ENCODE measurements at regions not wholly inside any gene's neighbourhood (a gene's known extent, or its start where the extent isn't known, plus 50 kb on each side); places are given as distances from the start of the nearest gene placed in this dataset.

DNA sequence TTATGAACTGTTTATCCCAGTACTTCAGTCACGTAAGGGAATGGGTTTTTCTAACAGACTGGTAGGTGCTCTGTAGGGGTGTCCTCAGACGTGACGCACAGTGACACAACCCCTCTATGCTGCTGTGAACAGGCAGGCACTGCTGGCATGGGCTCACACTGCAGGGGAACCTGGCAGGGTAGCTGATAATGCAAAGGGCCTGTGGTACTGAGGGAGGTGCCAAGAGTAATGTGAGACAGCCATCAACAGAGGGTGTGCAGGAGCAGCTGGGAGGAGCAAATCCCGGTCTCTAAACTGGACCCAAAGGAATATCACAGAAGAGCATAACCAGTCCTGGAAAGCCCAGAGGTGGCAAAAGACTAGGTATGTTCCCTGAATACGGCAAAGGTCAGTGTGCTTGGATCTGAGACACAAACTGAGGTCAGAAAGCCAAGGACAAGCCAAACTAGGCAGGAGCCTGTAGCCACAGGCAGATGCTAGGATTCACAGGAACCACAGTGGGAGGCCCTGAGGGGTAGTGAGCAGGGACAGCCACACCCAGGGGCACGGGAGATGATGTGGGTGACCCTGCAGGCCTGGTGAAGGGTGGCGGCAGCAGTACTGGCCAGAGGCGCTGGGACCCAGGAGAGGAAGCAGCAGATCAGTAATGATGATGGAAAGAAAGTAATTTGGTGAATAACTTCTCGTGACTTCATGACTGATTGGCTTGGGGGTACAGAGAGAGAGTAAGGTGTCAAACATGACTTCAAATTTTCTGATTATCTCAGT lies 248.1 kb upstream of the CHRNA7 start:
- DNase-seq = no peak

- no peak for DNase-seq
These were observed 247.4 kb upstream of the CHRNA7 start for GRCh38 chr15:31782951-31783350.

GRCh38 chr15:31786360-31786759 lies 244.0 kb upstream of the CHRNA7 start:
- DNase-seq = no peak

DNA sequence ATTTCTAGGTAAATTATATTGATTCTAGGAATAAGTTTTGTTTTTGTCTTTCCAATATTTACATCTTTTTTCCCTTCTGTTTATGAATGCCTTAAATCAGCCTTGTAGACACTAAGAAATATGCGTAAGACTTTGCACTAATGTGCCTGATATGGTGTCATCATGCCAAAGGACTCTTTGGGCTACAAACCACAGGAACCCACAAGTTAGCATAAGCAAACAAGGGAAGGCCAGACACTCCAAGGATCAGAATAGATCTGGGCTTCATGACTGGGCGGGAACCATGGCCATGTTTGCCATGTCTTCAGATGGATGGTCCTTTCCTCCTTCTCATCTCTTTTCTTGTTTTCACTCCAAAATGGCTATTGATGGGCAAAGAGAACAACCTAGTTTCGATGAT lies 242.2 kb upstream of the CHRNA7 start:
- no peak for DNase-seq

GRCh38 chr15:31792611-31793199 lies 237.6 kb upstream of the CHRNA7 start:
- DNase-seq = no peak

- DNase-seq = no peak
These were observed 231.0 kb upstream of the CHRNA7 start for GRCh38 chr15:31799319-31799714.

GRCh38 chr15:31799715-31800321 lies 230.5 kb upstream of the CHRNA7 start:
- no peak for DNase-seq

GRCh38 chr15:31801152-31801551 lies 229.2 kb upstream of the CHRNA7 start:
- no peak for DNase-seq

DNA sequence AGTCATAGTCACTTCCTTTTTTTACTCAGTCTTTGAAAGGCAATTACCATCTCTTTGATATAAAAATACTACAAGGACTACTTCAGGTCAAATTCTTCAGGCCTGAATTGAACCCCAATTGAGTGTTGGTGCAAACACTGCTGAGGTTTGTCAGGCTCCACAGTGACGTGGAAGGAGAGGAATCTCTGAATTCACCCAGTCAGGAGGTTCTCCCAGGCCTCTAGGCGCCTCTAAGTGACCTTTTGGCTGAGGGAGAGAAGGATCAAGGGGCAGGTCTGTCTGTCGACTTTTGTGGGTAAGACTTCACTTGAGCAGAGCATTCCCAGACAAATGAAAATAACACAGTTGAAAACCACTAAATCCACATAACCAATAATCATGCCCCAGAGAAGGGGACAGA lies 227.6 kb upstream of the CHRNA7 start:
- no peak for DNase-seq

- DNase-seq = no peak
These were observed 226.9 kb upstream of the CHRNA7 start for GRCh38 chr15:31803388-31803884.

DNA sequence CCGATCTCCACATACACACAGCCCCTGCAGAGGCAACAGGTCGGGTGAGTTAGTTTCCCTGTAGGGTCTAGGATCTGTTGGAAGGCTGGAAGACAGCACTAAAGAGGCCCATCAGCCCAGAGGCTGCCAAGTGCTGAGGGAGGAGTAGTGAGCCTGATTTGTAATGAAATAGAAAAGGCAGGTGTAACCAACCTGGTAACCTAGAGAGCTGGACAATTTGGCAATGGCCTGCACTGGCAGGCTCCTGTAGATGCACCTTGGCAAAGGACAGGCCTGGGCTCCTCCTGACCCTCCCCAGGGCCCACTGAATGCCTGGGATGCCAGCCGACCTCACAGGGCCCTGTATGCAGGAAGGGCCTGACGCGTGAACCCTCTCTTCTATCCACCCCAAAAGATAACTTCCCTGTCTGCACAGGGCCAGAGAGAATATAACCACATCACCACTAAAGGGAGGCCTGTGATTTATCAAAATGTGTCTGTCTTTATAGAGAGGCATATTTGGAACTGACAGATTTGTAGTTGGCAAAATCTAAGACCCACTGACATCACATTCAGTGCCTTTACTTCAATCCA lies 225.1 kb upstream of the CHRNA7 start:
- DNase-seq = no peak

DNA sequence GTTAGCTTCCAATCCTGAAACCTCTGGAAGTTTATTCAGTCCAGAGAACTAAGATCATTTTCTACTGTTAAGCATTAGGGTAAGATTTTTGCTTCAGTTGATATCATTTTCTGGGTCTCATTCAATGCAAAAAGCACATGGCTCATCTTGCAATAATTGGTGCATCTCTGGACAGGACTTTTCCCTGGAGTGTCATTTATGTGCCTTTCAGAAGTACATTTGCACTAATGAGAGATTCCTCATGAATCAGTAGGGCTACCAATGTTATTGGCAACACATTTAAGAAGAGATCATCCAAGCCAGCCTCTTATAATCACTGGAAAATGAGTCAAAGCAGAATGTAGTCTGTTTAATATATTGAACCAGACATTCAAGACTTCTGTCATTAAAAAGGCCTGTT lies 224.2 kb upstream of the CHRNA7 start:
- no peak for DNase-seq

- DNase-seq = no peak
These were observed 218.7 kb upstream of the CHRNA7 start for GRCh38 chr15:31811641-31812040.

DNA sequence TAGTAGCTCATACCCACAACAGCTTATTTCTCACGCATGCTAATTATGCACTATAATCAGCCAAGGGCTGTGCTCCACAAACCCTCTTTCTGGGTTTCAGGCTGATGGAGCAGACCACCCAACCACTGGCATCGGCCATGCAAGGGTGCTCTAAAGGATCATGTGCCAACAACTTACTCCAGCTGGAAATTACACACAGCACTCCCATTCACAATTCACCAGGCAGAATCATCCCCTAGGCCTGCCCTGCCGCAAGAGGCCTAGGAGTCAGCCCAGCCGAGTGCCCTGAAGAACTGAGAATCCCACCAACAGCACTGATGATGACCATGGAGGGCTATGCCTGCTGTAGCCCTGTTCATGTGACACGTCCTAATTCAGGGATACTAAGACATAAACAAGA lies 216.2 kb upstream of the CHRNA7 start:
- no peak for DNase-seq

GRCh38 chr15:31815411-31816155 lies 214.7 kb upstream of the CHRNA7 start:
- DNase-seq = no peak

DNA sequence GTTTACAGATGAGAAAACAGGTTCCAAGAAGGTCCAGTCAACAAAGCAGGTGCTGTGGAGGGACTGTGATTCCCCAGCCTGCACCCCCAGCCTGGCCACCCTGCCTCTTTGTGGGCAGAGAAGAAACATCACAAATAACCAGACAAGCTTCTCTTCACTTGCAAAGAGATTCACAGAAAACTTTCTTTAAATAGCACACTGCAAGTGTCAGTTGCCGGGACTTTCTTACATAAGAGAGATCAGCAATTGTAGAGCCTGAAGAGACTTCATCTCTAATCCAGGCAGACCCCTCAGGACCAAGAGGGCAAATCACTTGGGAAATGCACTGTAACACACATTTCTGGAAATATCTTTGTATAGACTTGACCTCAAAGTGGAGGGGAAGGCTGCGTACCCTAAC lies 207.9 kb upstream of the CHRNA7 start:
- no peak for DNase-seq

- no peak for DNase-seq
These were observed 206.3 kb upstream of the CHRNA7 start for GRCh38 chr15:31824024-31824423.

- no peak for DNase-seq
These were observed 201.7 kb upstream of the CHRNA7 start for GRCh38 chr15:31828594-31828993.

- DNase-seq = no peak
These were observed 199.7 kb upstream of the CHRNA7 start for GRCh38 chr15:31830591-31830990.

GRCh38 chr15:31831596-31831995 lies 198.7 kb upstream of the CHRNA7 start:
- no peak for DNase-seq

- DNase-seq = no peak
These were observed 195.7 kb upstream of the CHRNA7 start for GRCh38 chr15:31834654-31835053.

DNA sequence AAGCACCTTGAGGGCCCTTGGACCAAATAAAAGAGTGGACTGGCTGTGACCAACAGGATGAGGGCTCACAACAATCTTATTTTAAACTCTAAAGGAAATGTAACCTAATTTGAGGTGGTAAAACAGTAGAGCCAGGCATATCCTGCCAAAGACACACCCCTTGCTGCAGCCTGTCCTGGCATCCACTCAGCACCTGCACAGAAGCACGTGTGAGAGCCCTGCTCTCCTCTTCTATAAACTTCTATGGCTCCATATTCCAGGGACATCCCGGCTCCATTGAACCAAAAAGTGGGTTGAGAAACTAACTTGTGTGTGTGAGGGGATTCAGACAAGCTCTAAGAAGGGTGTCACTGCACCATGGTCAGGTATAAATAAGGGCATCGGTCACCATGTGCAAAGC lies 190.9 kb upstream of the CHRNA7 start:
- no peak for DNase-seq

GRCh38 chr15:31840849-31841476 lies 189.4 kb upstream of the CHRNA7 start:
- no peak for DNase-seq

Measured in bone marrow (tissue), 2 donors.